Esophagus squamous epithelium (tissue), 4 donors: ENCODE measurements at regions not wholly inside any gene's neighbourhood (a gene's known extent, or its start where the extent isn't known, plus 50 kb on each side); places are given as distances from the start of the nearest gene placed in this dataset.

Source experiments
- POLR2A ChIP-seq, 4 donors: fragments of 450-650 bp; IDR thresholded peaks; one replicate each; pipeline ENCODE4 v1.6.1; 2017; ENCODE audit warnings: antibody characterized with exemption in 4 of 4, mild to moderate bottlenecking in 4 of 4, moderate library complexity in 3 of 4
- TF ChIP-seq, protein P1 (sequence below), 6 experiments: fragments of 450-650 bp in 4 of 6; fragments of 200-600 bp in 2 of 6; sonication (generic) in 2 of 6; IDR thresholded peaks; one replicate each; pipeline ENCODE4 v1.5.1; 2016 to 2019; ENCODE audit warnings: antibody characterized with exemption in 6 of 6, mild to moderate bottlenecking in 4 of 6, moderate library complexity in 4 of 6

DNA sequence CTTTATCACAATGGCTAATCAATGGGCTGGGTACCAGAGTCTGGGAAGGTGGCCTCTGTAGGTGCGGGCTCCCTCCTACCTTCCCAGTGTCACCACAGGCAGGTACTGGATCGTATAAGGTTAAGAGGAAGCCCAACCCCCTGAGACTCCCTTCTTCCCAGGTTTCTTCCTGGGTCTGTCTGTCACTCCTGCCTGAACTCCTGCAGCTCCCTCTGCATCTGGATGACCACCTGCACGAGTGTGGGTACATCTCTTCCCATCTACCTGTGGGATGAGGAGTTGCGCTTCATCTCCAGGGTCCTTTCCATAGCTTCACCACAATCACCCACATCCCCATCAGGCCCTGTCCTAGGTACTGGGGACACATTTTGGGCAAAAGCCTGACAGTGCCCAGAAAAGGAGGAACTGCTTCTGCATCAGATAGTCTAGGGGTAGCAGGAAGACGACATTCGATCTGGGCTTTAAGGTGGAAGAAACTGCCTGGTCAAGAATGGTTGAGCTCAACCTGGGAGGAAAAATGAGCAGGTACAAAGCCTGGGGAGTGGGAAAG is 112.2 kb upstream of the ALDH1B1 start:
- no peak for TF ChIP-seq POLR2A (IDR thresholded peaks at IDR 0.05)
- TF ChIP-seq, protein P1, sequence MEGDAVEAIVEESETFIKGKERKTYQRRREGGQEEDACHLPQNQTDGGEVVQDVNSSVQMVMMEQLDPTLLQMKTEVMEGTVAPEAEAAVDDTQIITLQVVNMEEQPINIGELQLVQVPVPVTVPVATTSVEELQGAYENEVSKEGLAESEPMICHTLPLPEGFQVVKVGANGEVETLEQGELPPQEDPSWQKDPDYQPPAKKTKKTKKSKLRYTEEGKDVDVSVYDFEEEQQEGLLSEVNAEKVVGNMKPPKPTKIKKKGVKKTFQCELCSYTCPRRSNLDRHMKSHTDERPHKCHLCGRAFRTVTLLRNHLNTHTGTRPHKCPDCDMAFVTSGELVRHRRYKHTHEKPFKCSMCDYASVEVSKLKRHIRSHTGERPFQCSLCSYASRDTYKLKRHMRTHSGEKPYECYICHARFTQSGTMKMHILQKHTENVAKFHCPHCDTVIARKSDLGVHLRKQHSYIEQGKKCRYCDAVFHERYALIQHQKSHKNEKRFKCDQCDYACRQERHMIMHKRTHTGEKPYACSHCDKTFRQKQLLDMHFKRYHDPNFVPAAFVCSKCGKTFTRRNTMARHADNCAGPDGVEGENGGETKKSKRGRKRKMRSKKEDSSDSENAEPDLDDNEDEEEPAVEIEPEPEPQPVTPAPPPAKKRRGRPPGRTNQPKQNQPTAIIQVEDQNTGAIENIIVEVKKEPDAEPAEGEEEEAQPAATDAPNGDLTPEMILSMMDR (IDR thresholded peaks at IDR 0.05) = no peak
